HG03432 (cell line): ENCODE measurements at regions not wholly inside any gene's neighbourhood (a gene's known extent, or its start where the extent isn't known, plus 50 kb on each side); places are given as distances from the start of the nearest gene placed in this dataset.
A peak's percentile ranks its signal among the peaks of the same experiment; 100 is the strongest.

ENCODE experiments used
- ATAC-seq: cut with Tn5 transposase; IDR thresholded peaks from one replicate; pipeline ENCODE4 v1.9.1; 2021; ENCODE audit warnings: mild to moderate bottlenecking, moderate library complexity; ENCODE audit not compliant: unreplicated experiment

- ATAC-seq, result no peak
These were observed 427.2 kb downstream of the EPHA4 start for GRCh38 chr2:221144909-221145308.

DNA sequence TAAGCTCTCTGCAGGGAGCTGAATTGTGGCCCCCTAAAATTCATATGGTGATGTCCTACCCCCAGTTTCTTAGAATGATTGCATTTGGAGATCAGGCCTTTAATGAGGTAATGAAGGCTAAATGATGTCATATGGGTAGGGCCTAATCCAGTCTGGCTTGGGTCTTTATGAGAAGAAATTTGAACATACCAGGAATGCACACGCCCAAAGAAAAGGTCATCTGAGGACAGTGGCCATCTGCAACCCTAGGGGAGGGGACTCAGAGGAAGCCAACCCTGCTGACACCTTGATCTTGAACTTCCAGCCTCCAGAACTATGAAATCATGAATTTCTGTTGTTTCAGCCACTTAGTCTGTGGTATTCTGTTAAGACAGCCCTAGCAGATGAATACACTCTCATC is 426.7 kb downstream of the EPHA4 start:
- no peak for ATAC-seq

DNA sequence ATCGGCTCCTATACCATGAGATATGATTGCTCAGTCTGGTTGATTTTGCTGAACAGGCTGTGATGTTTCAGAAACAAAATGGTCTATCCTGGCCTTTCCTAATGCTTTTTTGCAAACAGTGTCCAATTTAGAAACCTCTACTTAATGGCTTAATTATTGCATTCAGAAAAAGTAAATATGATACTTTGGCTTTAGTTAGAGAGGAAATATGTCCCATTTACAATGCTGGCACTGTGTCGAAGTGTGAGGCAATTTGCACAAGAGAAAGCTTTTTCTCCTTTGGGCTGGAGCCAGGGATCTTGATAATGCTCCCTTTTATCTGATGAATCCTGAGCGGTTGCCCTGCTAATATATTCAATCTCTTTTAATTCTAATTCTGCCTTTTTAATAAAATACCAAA is 418.9 kb downstream of the EPHA4 start:
- ATAC-seq, result no peak

GRCh38 chr2:221154176-221154575 is 417.9 kb downstream of the EPHA4 start:
- ATAC-seq, result no peak

DNA sequence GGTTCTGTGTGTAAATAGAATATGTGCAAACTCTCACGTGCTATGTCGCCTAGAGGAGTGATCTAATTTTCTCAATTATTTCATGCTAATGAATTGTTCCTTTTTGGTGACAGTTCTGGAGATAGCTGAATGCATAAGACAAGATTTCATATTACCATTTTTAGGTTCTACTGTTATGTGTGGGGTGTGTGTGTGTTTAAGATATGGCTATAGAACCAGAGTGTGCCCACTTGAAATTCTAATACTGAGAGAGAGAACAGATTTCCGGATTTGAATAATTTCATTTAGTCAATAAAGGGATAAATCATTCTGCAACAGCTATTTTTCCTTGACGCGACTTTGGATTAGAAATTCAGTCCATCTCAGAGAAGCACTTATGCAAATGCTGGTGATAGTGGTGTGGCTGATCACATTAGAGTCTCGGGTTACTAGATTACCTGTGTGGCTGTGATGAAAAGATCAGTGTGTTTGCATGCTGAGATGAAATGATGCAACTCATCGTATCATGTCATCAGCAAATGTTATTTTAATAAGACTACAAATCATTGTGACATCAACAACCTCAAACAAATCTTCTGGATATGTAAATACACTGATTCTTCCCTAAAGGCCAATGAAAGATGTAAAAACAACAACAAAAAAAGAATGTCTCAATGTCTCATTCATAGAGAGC is 415.9 kb downstream of the EPHA4 start:
- no peak for ATAC-seq

- ATAC-seq, result no peak
These were observed 410.9 kb downstream of the EPHA4 start for GRCh38 chr2:221161186-221161585.

DNA sequence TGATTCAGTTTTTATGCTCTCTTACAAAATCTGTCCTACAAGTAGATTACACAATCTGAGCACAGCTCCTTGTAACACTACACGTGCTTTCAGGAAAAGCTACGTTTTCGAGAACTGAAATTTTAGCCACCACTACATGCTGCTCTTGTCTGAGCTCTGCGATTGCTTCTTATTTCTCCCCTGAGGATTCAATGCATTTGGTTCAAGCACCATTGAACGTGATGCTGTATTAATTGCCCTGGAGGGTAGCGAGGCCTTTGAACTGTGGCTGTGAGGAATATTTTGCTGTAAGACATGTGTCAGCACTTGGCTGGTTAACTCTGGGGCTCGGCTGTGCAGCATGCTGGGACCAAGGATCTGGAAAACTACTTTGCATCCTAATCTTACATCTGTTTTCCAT is 405.8 kb downstream of the EPHA4 start:
- ATAC-seq, result no peak

- no peak for ATAC-seq
These were observed 404.5 kb downstream of the EPHA4 start for GRCh38 chr2:221167561-221167960.

- no peak for ATAC-seq
These were observed 402.4 kb downstream of the EPHA4 start for GRCh38 chr2:221169724-221170123.

GRCh38 chr2:221170548-221170947 is 401.6 kb downstream of the EPHA4 start:
- ATAC-seq, result no peak

DNA sequence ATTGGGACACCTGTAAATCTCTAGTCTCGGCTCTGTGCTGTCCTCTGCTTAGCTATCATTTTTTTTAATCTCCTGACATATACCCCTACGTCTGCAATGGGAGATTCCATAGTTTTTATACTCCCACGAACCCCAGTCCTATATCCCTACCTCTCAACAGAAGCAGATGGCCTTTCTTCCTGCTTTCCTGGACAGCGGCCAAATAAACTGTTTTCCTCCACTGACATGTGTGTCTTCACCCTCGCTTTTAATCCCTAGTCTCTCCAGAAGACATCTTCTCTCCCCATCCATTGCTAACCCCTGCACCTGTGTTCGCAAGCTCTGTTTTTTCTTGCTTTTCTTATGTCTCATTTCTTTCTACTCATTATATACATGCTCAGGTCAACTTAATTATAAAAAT is 395.4 kb downstream of the EPHA4 start:
- ATAC-seq, result no peak

DNA sequence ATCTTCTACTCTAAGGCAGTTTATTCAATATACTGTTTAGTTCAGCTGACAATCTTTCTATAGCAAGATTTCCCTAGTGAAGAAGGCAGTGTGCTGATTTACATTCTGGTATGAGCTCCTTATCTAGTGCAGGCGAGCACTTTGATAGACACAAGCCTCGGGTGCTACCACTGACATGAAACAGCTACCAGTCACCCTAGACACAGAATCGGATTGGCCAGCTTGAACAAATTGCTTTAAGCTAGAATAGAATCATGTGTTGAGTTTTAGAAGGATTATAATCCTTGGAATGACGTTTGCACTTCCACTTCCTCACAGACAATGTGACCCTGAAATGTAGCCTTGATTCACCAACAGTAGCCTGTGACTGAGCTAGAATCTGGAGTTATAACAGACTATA is 394.0 kb downstream of the EPHA4 start:
- ATAC-seq, result no peak

DNA sequence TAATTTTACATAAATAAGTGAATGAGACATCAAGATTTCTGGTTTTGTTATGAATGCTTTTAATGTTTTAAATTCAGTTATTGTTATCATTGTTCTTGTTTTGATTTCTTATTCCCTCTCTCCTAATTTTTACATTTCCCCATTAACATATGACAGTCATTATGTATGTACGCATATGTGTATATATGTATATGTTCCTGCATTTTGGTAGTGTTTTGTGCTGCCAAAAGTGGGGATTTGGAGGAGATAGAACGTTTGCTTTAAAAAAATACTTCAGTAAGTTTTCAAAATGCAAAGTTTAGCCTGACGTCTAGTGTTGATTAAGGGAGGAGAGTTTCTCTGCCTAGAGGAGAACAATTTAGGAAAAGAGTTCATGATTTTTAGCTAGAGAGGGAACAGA is 385.2 kb downstream of the EPHA4 start:
- no peak for ATAC-seq

DNA sequence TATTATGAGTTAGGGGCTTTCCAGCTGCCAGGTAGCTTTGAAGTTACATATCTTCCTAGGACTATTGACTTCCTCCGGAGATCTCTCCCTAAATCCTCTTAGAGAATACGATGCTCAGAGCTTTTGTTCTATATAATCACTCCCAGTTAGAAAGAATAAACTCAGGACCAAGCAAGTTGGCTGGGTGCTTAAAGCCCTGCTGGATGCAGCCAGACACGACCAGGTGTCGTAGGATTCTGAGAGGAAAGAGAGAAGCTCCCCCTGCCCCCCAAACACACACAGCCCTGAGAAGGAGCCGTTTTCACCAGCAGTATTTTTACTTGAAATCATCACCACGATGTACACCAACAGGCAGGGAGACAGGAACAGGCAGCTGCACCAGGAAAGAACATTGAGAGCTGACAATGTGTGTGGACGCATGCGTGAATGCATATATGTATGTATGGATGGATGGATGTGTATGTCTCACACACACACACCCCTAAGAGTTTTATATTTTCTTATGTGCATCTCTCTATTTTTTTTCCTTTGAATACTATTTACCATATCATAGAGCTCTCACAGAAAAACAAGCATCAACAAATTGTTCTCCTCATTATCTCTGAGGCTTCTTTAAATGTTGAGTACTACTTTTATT is 382.6 kb downstream of the EPHA4 start:
- ATAC-seq, result no peak

DNA sequence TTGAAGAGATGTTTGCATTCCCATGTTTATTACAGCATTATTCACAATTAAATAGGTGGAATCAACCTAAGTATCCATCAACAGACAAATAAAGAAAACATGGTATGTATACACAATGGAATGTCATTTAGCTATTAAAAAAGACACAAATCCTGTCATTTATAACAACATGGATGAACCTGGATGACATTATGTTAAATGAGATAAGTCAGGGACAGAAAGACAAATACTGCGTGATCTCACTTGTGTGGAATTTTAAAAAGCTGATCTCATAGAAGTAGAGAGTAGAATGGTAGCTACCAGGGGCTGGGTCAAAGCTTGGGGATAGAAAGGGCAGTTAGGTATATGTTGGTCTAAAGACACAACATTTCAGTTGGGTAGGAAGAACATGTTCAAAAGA is 376.3 kb downstream of the EPHA4 start:
- ATAC-seq, result no peak

GRCh38 chr2:221197225-221197856 is 374.8 kb downstream of the EPHA4 start:
- no peak for ATAC-seq

DNA sequence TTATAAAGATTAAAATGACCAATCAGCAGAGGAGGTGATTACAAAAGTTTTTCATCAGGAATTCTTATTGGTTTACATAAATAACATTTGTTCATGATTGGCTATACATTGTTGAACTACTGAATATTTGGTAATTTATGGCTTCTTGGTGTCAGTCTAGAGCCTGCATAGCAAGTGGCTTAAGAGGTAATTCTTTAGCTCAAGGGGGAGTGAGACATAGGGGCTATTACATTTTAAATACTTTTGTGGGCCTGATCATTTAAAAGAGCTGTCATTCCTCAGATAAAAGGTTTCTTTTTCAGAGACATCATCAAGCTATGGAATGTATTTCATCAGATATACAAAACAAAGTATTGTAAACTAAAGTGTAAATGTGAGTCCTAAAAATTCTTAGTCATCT is 373.8 kb downstream of the EPHA4 start:
- no peak for ATAC-seq

- ATAC-seq, result no peak
These were observed 371.8 kb downstream of the EPHA4 start for GRCh38 chr2:221200184-221200839.

- ATAC-seq, result no peak
These were observed 369.7 kb downstream of the EPHA4 start for GRCh38 chr2:221202431-221202830.

DNA sequence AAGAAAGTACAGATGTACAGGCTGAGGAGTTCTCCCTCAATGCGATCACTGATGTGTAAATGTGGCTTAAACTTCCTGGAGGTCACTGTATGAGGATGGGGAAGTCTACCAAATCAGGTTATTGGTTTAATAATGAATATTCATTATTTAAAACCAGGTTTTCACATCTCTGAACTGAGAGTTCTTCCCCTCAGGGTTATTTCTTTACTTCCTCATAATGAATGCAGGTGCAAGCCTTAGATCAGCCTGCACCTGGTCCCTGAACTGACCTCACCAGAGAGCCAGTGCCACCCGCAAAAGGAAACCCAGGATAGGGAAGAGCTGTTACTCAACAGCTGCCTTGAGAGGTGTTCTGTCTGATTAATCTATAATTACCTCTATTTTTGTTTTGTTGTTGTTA is 369.0 kb downstream of the EPHA4 start:
- ATAC-seq, result peak; percentile 77

- ATAC-seq, result no peak
These were observed 368.2 kb downstream of the EPHA4 start for GRCh38 chr2:221203856-221204255.

DNA sequence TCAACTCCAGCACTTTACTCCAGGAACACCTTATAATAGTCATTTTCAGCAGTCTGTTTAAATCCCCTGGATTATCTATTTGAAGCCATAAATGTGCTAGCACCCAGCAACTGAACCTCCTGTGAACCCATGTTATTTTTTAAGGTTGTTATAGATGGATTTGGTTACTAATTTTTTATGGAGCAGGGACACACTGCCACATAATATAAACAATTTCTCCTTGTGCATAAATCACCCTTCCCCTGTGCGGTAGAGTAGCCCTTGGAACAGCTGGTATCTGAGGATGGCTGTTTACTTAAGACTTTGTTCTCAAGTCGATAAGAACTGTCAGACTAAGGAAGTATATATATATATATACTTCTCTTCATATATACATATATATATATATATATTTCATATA is 367.4 kb downstream of the EPHA4 start:
- ATAC-seq, result no peak
